ENCODE measurements at regions not wholly inside any gene's neighbourhood (a gene's known extent, or its start where the extent isn't known, plus 50 kb on each side); places are given as distances from the start of the nearest gene placed in this dataset.
"Not testable (repeated sequence)": the region's sequence is repeated elsewhere in the genome, so short reads cannot be mapped to it uniquely, and the experiment has no call there.

DNA sequence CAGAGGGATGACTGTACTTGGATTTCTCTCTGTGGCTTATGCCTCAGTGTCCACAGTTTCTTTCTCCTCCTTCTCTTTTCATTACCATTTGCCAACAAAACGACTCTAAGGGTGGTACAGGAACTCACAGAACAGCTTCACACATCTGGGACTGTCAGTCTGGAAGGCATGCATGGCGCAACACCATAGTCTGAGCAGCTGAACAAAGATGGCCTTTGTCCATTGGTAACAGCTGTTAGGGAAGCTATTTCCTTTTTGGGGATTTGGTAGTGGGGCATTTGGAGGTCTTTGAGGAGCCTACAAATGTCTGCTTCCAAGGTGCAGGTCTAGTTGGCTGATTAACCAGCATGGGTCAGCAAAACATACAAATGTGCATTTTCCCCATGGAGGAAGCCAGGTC, 81.4 kb upstream of the PCDH8 start:
- no peak for DNase-seq

GRCh38 chr13:52926971-52927370, 78.5 kb upstream of the PCDH8 start:
- DNase-seq: no peak

GRCh38 chr13:52925775-52926285, 77.4 kb upstream of the PCDH8 start:
- no peak for DNase-seq

GRCh38 chr13:52925251-52925650, 76.8 kb upstream of the PCDH8 start:
- no peak for DNase-seq

DNA sequence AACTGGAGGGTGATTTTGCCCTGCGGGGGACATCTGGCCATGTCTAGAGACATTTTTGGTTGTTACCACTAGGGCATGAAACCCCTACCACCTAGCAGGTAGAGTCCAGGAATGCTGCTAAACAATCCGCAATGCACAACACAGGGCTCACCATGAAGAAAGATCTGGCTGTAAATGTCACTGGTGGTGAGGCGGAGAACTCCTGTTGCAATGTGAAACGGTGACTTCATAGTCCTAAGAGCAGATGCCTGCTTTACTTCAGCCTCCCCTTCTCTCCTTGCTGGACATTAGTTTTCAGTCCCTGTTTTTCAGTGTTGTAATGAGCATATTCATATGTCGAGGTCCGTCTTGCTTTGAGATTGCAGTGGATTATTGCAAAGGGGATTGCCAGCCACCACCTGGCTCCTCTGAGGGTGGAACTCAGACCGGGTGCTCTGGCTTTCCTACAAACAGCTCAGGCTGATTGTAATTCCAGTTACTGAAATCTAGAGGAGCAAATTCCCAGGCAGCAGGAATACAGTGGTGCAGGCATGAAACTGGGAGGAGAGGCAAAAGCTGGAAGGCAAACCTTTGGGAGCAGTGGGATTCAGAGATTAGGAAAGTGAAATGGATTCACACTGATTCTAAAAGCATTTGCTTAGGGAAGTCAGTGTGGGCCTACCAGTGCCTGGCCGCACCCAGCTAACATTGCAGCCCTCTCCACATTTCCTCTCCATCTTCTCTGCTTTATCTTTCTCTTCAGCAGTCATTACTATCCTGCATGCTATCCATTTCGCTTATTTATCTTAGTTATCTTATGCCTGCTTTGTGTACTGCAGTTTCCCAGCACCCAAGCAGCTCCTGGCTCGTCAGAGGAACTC, 76.1 kb upstream of the PCDH8 start:
- no peak for DNase-seq

- no peak for DNase-seq
Observed at GRCh38 chr13:52922961-52923360, 74.5 kb upstream of the PCDH8 start.

GRCh38 chr13:52921194-52921593, 72.8 kb upstream of the PCDH8 start:
- DNase-seq: no peak

- DNase-seq: no peak
Observed at GRCh38 chr13:52916486-52916990, 68.1 kb upstream of the PCDH8 start.

- no peak for DNase-seq
Observed at GRCh38 chr13:52911340-52911739, 62.9 kb upstream of the PCDH8 start.

- not testable (repeated sequence) for DNase-seq
Observed at GRCh38 chr13:52910318-52910717, 61.9 kb upstream of the PCDH8 start.

GRCh38 chr13:52906122-52906903, 57.9 kb upstream of the PCDH8 start:
- DNase-seq: no peak

GRCh38 chr13:52905701-52906100, 57.3 kb upstream of the PCDH8 start:
- DNase-seq: no peak

DNA sequence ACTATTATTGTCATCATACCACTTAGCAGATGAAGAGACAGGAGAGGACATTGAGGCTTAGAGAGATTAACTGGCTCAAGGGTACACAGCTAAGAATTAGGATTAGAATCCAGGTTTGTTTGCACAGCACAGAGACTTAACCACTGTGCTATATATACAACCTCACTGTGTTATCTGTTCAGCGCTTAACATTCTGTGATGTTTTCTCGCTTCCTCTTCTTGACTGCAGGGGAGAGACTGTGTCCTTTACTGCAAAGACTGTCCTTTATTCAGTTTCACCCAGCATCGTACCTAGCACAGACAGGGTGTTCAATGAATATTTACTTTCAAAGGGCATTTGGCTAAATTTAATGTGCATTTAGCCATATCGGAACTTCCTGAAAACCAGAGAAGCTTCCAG, 54.9 kb upstream of the PCDH8 start:
- DNase-seq: no peak

DNA sequence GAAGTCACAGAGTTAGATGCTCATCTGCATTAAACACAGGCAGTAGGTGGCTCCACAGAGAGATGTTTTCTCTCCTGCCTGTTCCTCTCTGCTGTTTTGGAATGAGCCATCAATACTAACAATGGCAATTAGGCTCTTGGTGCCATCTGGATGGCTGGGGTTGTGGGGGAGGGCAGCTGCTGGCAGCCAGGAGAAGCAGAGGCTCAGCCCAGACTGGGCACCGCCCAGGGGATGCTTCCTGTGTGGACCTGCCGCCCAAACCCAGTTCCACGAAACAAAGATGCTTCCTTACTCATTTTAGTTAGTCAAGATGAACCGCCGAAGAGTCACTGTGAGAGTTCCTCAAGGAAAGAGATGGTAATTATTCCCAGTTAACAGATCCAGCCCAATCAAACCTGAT, 50.8 kb upstream of the PCDH8 start:
- no peak for DNase-seq
